Hepatocyte (in vitro differentiated cells): ENCODE measurements at regions not wholly inside any gene's neighbourhood (a gene's known extent, or its start where the extent isn't known, plus 50 kb on each side); places are given as distances from the start of the nearest gene placed in this dataset.
A peak's percentile ranks its signal among the peaks of the same experiment; 100 is the strongest.

Experiments used
- DNase-seq: peaks from one replicate; pipeline ENCODE4 v3.0.0-alpha.2; 2016; ENCODE audit warnings: low spot score
- H2AFZ ChIP-seq: fragments of 200-600 bp; sonication (generic); 2 replicates; pipeline ENCODE4 v1.6.0; 2016; ENCODE audit warnings: antibody characterized with exemption, mild to moderate bottlenecking
- H3K27ac ChIP-seq: fragments of 200-600 bp; sonication (generic); 2 replicates; pipeline ENCODE4 v1.5.1; 2016; ENCODE audit warnings: mild to moderate bottlenecking
- H3K27me3 ChIP-seq: fragments of 200-600 bp; sonication (generic); 2 replicates; pipeline ENCODE4 v1.6.1; 2016
- H3K36me3 ChIP-seq: fragments of 200-600 bp; sonication (generic); replicated peaks from 2 replicates; pipeline ENCODE4 v1.5.1; 2016; ENCODE audit warnings: low read depth; ENCODE audit not compliant: insufficient read depth
- H3K4me1 ChIP-seq: fragments of 200-600 bp; sonication (generic); 2 replicates; pipeline ENCODE4 v1.5.1; 2016; ENCODE audit warnings: mild to moderate bottlenecking, moderate library complexity; ENCODE audit not compliant: insufficient read depth
- H3K4me2 ChIP-seq: fragments of 200-600 bp; sonication (generic); 2 replicates; pipeline ENCODE4 v1.6.0; 2016
- H3K4me3 ChIP-seq: fragments of 200-600 bp; sonication (generic); 2 replicates; pipeline ENCODE4 v1.5.1; 2016; ENCODE audit warnings: mild to moderate bottlenecking
- H3K79me2 ChIP-seq: fragments of 200-600 bp; sonication (generic); 2 replicates; pipeline ENCODE4 v1.6.0; 2017; ENCODE audit warnings: mild to moderate bottlenecking
- H3K9me2 ChIP-seq: fragments of 200-600 bp; sonication (generic); replicated peaks from 2 replicates; pipeline ENCODE4 v1.6.0; 2017; ENCODE audit warnings: mild to moderate bottlenecking; ENCODE audit not compliant: insufficient read depth
- H3K9me3 ChIP-seq: fragments of 200-600 bp; sonication (generic); 2 replicates; pipeline ENCODE4 v1.5.1; 2016; ENCODE audit warnings: low read depth, mild to moderate bottlenecking
- H4K20me1 ChIP-seq: fragments of 200-600 bp; sonication (generic); 2 replicates; pipeline ENCODE4 v1.6.0; 2016; ENCODE audit warnings: mild to moderate bottlenecking; ENCODE audit not compliant: insufficient read depth, poor library complexity, severe bottlenecking
- EZH2 ChIP-seq: fragments of 200-600 bp; sonication (generic); IDR thresholded peaks from 2 replicates; pipeline ENCODE4 v1.6.1; 2016; ENCODE audit warnings: antibody characterized with exemption, mild to moderate bottlenecking, borderline replicate concordance
- EZH2phosphoT487 ChIP-seq: fragments of 200-600 bp; sonication (generic); IDR thresholded peaks from one replicate; pipeline ENCODE4 v1.6.1; 2018; ENCODE audit warnings: antibody characterized with exemption, mild to moderate bottlenecking, low read depth, moderate library complexity; ENCODE audit not compliant: unreplicated experiment, severe bottlenecking
- WGBS: methylation state at CpG from one replicate; pipeline ENCODE4 v1.1.6; 2016; ENCODE audit warnings: low lambda C conversion rate; ENCODE audit errors: missing lambda C conversion rate; 5-methylcytosine and 5-hydroxymethylcytosine counted together
- TF ChIP-seq, protein P1 (sequence below): fragments of 200-600 bp; sonication (generic); IDR thresholded peaks from 2 replicates; pipeline ENCODE4 v1.5.1; 2016; ENCODE audit warnings: antibody characterized with exemption, mild to moderate bottlenecking; ENCODE audit not compliant: poor library complexity

- no peaks in the 10 kb centered on the region for H3K9me3 ChIP-seq
- no peaks in the 10 kb centered on the region for H3K27me3 ChIP-seq
- no peak overlapping the region for H2AFZ ChIP-seq
- H3K79me2 ChIP-seq: no peaks in the 10 kb centered on the region
- H3K36me3 ChIP-seq: no peaks in the 10 kb centered on the region
- H3K4me2 ChIP-seq: no peak overlapping the region
- DNase-seq: peak; percentile 67
- no peak overlapping the region for H3K4me3 ChIP-seq
- TF ChIP-seq, protein P1, sequence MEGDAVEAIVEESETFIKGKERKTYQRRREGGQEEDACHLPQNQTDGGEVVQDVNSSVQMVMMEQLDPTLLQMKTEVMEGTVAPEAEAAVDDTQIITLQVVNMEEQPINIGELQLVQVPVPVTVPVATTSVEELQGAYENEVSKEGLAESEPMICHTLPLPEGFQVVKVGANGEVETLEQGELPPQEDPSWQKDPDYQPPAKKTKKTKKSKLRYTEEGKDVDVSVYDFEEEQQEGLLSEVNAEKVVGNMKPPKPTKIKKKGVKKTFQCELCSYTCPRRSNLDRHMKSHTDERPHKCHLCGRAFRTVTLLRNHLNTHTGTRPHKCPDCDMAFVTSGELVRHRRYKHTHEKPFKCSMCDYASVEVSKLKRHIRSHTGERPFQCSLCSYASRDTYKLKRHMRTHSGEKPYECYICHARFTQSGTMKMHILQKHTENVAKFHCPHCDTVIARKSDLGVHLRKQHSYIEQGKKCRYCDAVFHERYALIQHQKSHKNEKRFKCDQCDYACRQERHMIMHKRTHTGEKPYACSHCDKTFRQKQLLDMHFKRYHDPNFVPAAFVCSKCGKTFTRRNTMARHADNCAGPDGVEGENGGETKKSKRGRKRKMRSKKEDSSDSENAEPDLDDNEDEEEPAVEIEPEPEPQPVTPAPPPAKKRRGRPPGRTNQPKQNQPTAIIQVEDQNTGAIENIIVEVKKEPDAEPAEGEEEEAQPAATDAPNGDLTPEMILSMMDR: no peak
- no peak for TF ChIP-seq EZH2
- TF ChIP-seq EZH2phosphoT487: no peak
- peaks cover 19% of the 10 kb centered on the region for H3K4me1 ChIP-seq
- H4K20me1 ChIP-seq: no peaks in the 10 kb centered on the region
- WGBS: 47% methylated on average over 5 of the region's 5 CpGs
- no peaks in the 10 kb centered on the region for H3K9me2 ChIP-seq
- peak overlapping the region; percentile 76 for H3K27ac ChIP-seq
Observed at GRCh38 chr22:27115816-27116256, 458.4 kb downstream of the MIAT start.

GRCh38 chr22:27116312-27117086 is 459.1 kb downstream of the MIAT start:
- H3K4me3 ChIP-seq: no peak overlapping the region
- no peaks in the 10 kb centered on the region for H3K9me2 ChIP-seq
- no peaks in the 10 kb centered on the region for H3K36me3 ChIP-seq
- no peaks in the 10 kb centered on the region for H3K27me3 ChIP-seq
- no peaks in the 10 kb centered on the region for H3K79me2 ChIP-seq
- H3K9me3 ChIP-seq: no peaks in the 10 kb centered on the region
- no peak overlapping the region for H2AFZ ChIP-seq
- DNase-seq: no peak
- H3K4me2 ChIP-seq: no peak overlapping the region
- 68% methylated on average over 2 of the region's 2 CpGs for WGBS
- TF ChIP-seq EZH2phosphoT487: no peak
- TF ChIP-seq, protein P1: no peak
- no peak for TF ChIP-seq EZH2
- H4K20me1 ChIP-seq: no peaks in the 10 kb centered on the region
- peak overlapping the region; percentile 49 for H3K27ac ChIP-seq
- peaks cover 12% of the 10 kb centered on the region for H3K4me1 ChIP-seq

DNA sequence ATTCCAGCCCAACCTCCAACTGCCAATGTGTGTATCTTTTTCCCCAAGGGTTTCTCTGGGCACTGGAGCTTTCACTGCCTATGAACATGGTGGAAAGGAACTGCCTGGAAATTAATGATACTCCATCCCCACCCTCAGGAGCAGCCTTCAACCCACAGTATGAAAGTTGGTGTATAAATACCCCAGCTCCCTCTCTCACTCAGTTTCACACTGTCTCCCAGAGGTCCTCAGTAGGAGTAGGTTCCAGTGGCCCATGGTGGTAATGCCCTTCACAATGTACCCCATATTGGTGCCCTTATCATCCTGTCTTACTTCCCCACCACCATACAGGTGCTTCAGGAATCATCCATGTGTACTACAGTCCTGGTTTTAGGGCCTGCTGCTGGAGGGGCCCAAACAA is 462.6 kb downstream of the MIAT start:
- no peaks in the 10 kb centered on the region for H3K79me2 ChIP-seq
- DNase-seq: no peak
- no peaks in the 10 kb centered on the region for H4K20me1 ChIP-seq
- H3K27me3 ChIP-seq: no peaks in the 10 kb centered on the region
- TF ChIP-seq EZH2: no peak
- no peaks in the 10 kb centered on the region for H3K9me2 ChIP-seq
- H3K4me2 ChIP-seq: no peak overlapping the region
- H3K36me3 ChIP-seq: no peaks in the 10 kb centered on the region
- peaks cover 4% of the 10 kb centered on the region for H3K4me1 ChIP-seq
- H3K9me3 ChIP-seq: no peaks in the 10 kb centered on the region
- H3K27ac ChIP-seq: no peak overlapping the region
- no peak overlapping the region for H2AFZ ChIP-seq
- H3K4me3 ChIP-seq: no peak overlapping the region

- Histone ChIP-seq H3K4me2 (no peak overlapping the region), H3K27me3 (no peaks in the 10 kb centered on the region), H3K4me1 (no peaks in the 10 kb centered on the region), H3K9me2 (no peaks in the 10 kb centered on the region), H2AFZ (no peak overlapping the region), H4K20me1 (no peaks in the 10 kb centered on the region), H3K9me3 (no peaks in the 10 kb centered on the region), H3K27ac (no peak overlapping the region), H3K36me3 (no peaks in the 10 kb centered on the region), H3K4me3 (no peak overlapping the region), H3K79me2 (no peaks in the 10 kb centered on the region)
- no peak for DNase-seq
- WGBS: 64% methylated on average over 11 of the region's 11 CpGs
- TF ChIP-seq EZH2: no peak
- TF ChIP-seq EZH2phosphoT487: no peak
- TF ChIP-seq, protein P1: no peak
Observed at GRCh38 chr22:27122574-27122973, 465.2 kb downstream of the MIAT start.
